T-helper 2 cell treated with Interferon-gamma antibody and Interleukin-4, amounts not matched to agents 5 μg/mL and 100 μg/mL, for 36 hours (primary cell): ENCODE measurements at regions not wholly inside any gene's neighbourhood (a gene's known extent, or its start where the extent isn't known, plus 50 kb on each side); places are given as distances from the start of the nearest gene placed in this dataset.

Source experiments
- DNase-seq: peaks from one replicate; pipeline ENCODE4 v3.0.0; 2021; ENCODE audit warnings: low spot score
- H3K27ac Mint-ChIP-seq: one replicate; pipeline ENCODE4 v1.8.0; 2021; ENCODE audit warnings: mild to moderate bottlenecking, mixed read lengths
- H3K27me3 Mint-ChIP-seq: one replicate; pipeline ENCODE4 v1.8.0; 2021; ENCODE audit warnings: low read depth, mixed read lengths
- H3K36me3 Mint-ChIP-seq: one replicate; pipeline ENCODE4 v1.8.0; 2021; ENCODE audit warnings: low read depth, mixed read lengths
- H3K4me1 Mint-ChIP-seq: one replicate; pipeline ENCODE4 v1.8.0; 2021; ENCODE audit warnings: low read depth, mixed read lengths
- H3K4me3 Mint-ChIP-seq: one replicate; pipeline ENCODE4 v1.8.0; 2022; ENCODE audit warnings: mild to moderate bottlenecking, moderate library complexity, mixed read lengths
- H3K9me3 Mint-ChIP-seq: one replicate; pipeline ENCODE4 v1.8.0; 2021; ENCODE audit warnings: mixed read lengths

- DNase-seq: no peak
- no peaks in the 10 kb centered on the region for H3K9me3 Mint-ChIP-seq
- H3K27ac Mint-ChIP-seq: no peak overlapping the region
- no peaks in the 10 kb centered on the region for H3K4me1 Mint-ChIP-seq
- H3K27me3 Mint-ChIP-seq: no peaks in the 10 kb centered on the region
- no peak overlapping the region for H3K4me3 Mint-ChIP-seq
- H3K36me3 Mint-ChIP-seq: no peaks in the 10 kb centered on the region
Measured at GRCh38 chr1:81446000-81446669, 354.6 kb upstream of the ADGRL2 start.

GRCh38 chr1:81443288-81443687 is 357.4 kb upstream of the ADGRL2 start:
- no peaks in the 10 kb centered on the region for H3K9me3 Mint-ChIP-seq
- no peaks in the 10 kb centered on the region for H3K27me3 Mint-ChIP-seq
- H3K27ac Mint-ChIP-seq: no peak overlapping the region
- no peaks in the 10 kb centered on the region for H3K36me3 Mint-ChIP-seq
- no peak for DNase-seq
- H3K4me1 Mint-ChIP-seq: no peaks in the 10 kb centered on the region
- no peak overlapping the region for H3K4me3 Mint-ChIP-seq

GRCh38 chr1:81439046-81439823 is 361.5 kb upstream of the ADGRL2 start:
- DNase-seq: no peak
- no peak overlapping the region for H3K4me3 Mint-ChIP-seq
- H3K27me3 Mint-ChIP-seq: no peaks in the 10 kb centered on the region
- H3K9me3 Mint-ChIP-seq: no peaks in the 10 kb centered on the region
- H3K27ac Mint-ChIP-seq: no peak overlapping the region
- H3K36me3 Mint-ChIP-seq: no peaks in the 10 kb centered on the region
- no peaks in the 10 kb centered on the region for H3K4me1 Mint-ChIP-seq

- H3K36me3 Mint-ChIP-seq: no peaks in the 10 kb centered on the region
- H3K4me1 Mint-ChIP-seq: no peaks in the 10 kb centered on the region
- no peaks in the 10 kb centered on the region for H3K27me3 Mint-ChIP-seq
- no peak overlapping the region for H3K4me3 Mint-ChIP-seq
- H3K27ac Mint-ChIP-seq: no peak overlapping the region
- no peak for DNase-seq
- H3K9me3 Mint-ChIP-seq: no peaks in the 10 kb centered on the region
Measured at GRCh38 chr1:81437649-81438048, 363.1 kb upstream of the ADGRL2 start.

- Mint-ChIP-seq H3K27ac (no peak overlapping the region), H3K9me3 (no peaks in the 10 kb centered on the region), H3K4me3 (no peak overlapping the region), H3K4me1 (no peaks in the 10 kb centered on the region), H3K27me3 (no peaks in the 10 kb centered on the region), H3K36me3 (no peaks in the 10 kb centered on the region)
- no peak for DNase-seq
Measured at GRCh38 chr1:81437213-81437612, 363.5 kb upstream of the ADGRL2 start.

GRCh38 chr1:81435175-81435574 is 365.6 kb upstream of the ADGRL2 start:
- no peak for DNase-seq
- H3K4me3 Mint-ChIP-seq: no peak overlapping the region
- H3K4me1 Mint-ChIP-seq: no peaks in the 10 kb centered on the region
- H3K27ac Mint-ChIP-seq: no peak overlapping the region
- no peaks in the 10 kb centered on the region for H3K36me3 Mint-ChIP-seq
- H3K27me3 Mint-ChIP-seq: no peaks in the 10 kb centered on the region
- H3K9me3 Mint-ChIP-seq: no peaks in the 10 kb centered on the region

- Mint-ChIP-seq H3K4me1 (no peaks in the 10 kb centered on the region), H3K4me3 (no peak overlapping the region), H3K27me3 (no peaks in the 10 kb centered on the region), H3K36me3 (no peaks in the 10 kb centered on the region), H3K27ac (no peak overlapping the region), H3K9me3 (no peaks in the 10 kb centered on the region)
- no peak for DNase-seq
Measured at GRCh38 chr1:81433676-81434075, 367.1 kb upstream of the ADGRL2 start.

- Mint-ChIP-seq H3K4me3 (no peak overlapping the region), H3K27ac (no peak overlapping the region), H3K36me3 (no peaks in the 10 kb centered on the region), H3K27me3 (no peaks in the 10 kb centered on the region), H3K4me1 (no peaks in the 10 kb centered on the region), H3K9me3 (no peaks in the 10 kb centered on the region)
- DNase-seq: no peak
Measured at GRCh38 chr1:81432654-81433109, 368.1 kb upstream of the ADGRL2 start.

- no peak overlapping the region for H3K27ac Mint-ChIP-seq
- H3K27me3 Mint-ChIP-seq: no peaks in the 10 kb centered on the region
- no peak for DNase-seq
- H3K9me3 Mint-ChIP-seq: no peaks in the 10 kb centered on the region
- no peaks in the 10 kb centered on the region for H3K36me3 Mint-ChIP-seq
- no peaks in the 10 kb centered on the region for H3K4me1 Mint-ChIP-seq
- no peak overlapping the region for H3K4me3 Mint-ChIP-seq
Measured at GRCh38 chr1:81432059-81432458, 368.7 kb upstream of the ADGRL2 start.

- H3K4me3 Mint-ChIP-seq: no peak overlapping the region
- no peak overlapping the region for H3K27ac Mint-ChIP-seq
- no peaks in the 10 kb centered on the region for H3K36me3 Mint-ChIP-seq
- H3K9me3 Mint-ChIP-seq: no peaks in the 10 kb centered on the region
- DNase-seq: no peak
- no peaks in the 10 kb centered on the region for H3K27me3 Mint-ChIP-seq
- no peaks in the 10 kb centered on the region for H3K4me1 Mint-ChIP-seq
Measured at GRCh38 chr1:81431624-81432000, 369.1 kb upstream of the ADGRL2 start.

GRCh38 chr1:81430955-81431623 is 369.6 kb upstream of the ADGRL2 start:
- no peak for DNase-seq
- no peak overlapping the region for H3K27ac Mint-ChIP-seq
- H3K4me3 Mint-ChIP-seq: no peak overlapping the region
- H3K36me3 Mint-ChIP-seq: no peaks in the 10 kb centered on the region
- no peaks in the 10 kb centered on the region for H3K4me1 Mint-ChIP-seq
- no peaks in the 10 kb centered on the region for H3K9me3 Mint-ChIP-seq
- no peaks in the 10 kb centered on the region for H3K27me3 Mint-ChIP-seq

GRCh38 chr1:81430236-81430938 is 370.3 kb upstream of the ADGRL2 start:
- H3K27ac Mint-ChIP-seq: no peak overlapping the region
- H3K36me3 Mint-ChIP-seq: no peaks in the 10 kb centered on the region
- no peak for DNase-seq
- H3K4me3 Mint-ChIP-seq: no peak overlapping the region
- H3K9me3 Mint-ChIP-seq: no peaks in the 10 kb centered on the region
- no peaks in the 10 kb centered on the region for H3K4me1 Mint-ChIP-seq
- H3K27me3 Mint-ChIP-seq: no peaks in the 10 kb centered on the region

- Mint-ChIP-seq H3K4me3 (no peak overlapping the region), H3K36me3 (no peaks in the 10 kb centered on the region), H3K27me3 (no peaks in the 10 kb centered on the region), H3K27ac (no peak overlapping the region), H3K4me1 (no peaks in the 10 kb centered on the region), H3K9me3 (no peaks in the 10 kb centered on the region)
- DNase-seq: no peak
Measured at GRCh38 chr1:81428998-81429397, 371.7 kb upstream of the ADGRL2 start.

GRCh38 chr1:81424816-81425215 is 375.9 kb upstream of the ADGRL2 start:
- Mint-ChIP-seq H3K4me3 (no peak overlapping the region), H3K27ac (no peak overlapping the region), H3K4me1 (no peaks in the 10 kb centered on the region), H3K36me3 (no peaks in the 10 kb centered on the region), H3K27me3 (no peaks in the 10 kb centered on the region), H3K9me3 (no peaks in the 10 kb centered on the region)
- no peak for DNase-seq
